AML-193 (cell line): ENCODE measurements at regions not wholly inside any gene's neighbourhood (a gene's known extent, or its start where the extent isn't known, plus 50 kb on each side); places are given as distances from the start of the nearest gene placed in this dataset.

ENCODE experiments used
- DNase-seq, 2 experiments: peaks; one replicate each; lab custom pipeline; 2025; lab: John Stamatoyannopoulos, UW

- DNase-seq = no peak
Observed at GRCh38 chr3:83740504-83740903, 1218.3 kb upstream of the CADM2 start.

- DNase-seq = no peak
Observed at GRCh38 chr3:83765956-83766355, 1192.8 kb upstream of the CADM2 start.

GRCh38 chr3:83769791-83770663 lies 1188.8 kb upstream of the CADM2 start:
- DNase-seq = no peak

GRCh38 chr3:83770664-83771402 lies 1188.0 kb upstream of the CADM2 start:
- DNase-seq = no peak

GRCh38 chr3:83802801-83803200 lies 1156.0 kb upstream of the CADM2 start:
- no peak for DNase-seq

- no peak for DNase-seq
Observed at GRCh38 chr3:83807511-83807910, 1151.3 kb upstream of the CADM2 start.

- no peak for DNase-seq
Observed at GRCh38 chr3:83813176-83813575, 1145.6 kb upstream of the CADM2 start.

- DNase-seq = no peak
Observed at GRCh38 chr3:83816653-83817052, 1142.1 kb upstream of the CADM2 start.

- DNase-seq = no peak
Observed at GRCh38 chr3:83821506-83821905, 1137.3 kb upstream of the CADM2 start.

- DNase-seq = no peak
Observed at GRCh38 chr3:83823095-83823494, 1135.7 kb upstream of the CADM2 start.

- no peak for DNase-seq
Observed at GRCh38 chr3:83835040-83835439, 1123.7 kb upstream of the CADM2 start.

- no peak for DNase-seq
Observed at GRCh38 chr3:83842511-83842910, 1116.3 kb upstream of the CADM2 start.

- no peak for DNase-seq
Observed at GRCh38 chr3:83843716-83844115, 1115.1 kb upstream of the CADM2 start.

- DNase-seq = no peak
Observed at GRCh38 chr3:83849106-83849730, 1109.6 kb upstream of the CADM2 start.

- DNase-seq = no peak
Observed at GRCh38 chr3:83863380-83863779, 1095.4 kb upstream of the CADM2 start.

- DNase-seq = no peak
Observed at GRCh38 chr3:83868909-83869567, 1089.8 kb upstream of the CADM2 start.

- DNase-seq = no peak
Observed at GRCh38 chr3:83873550-83873949, 1085.2 kb upstream of the CADM2 start.

GRCh38 chr3:83877910-83878309 lies 1080.9 kb upstream of the CADM2 start:
- no peak for DNase-seq

GRCh38 chr3:83882701-83883100 lies 1076.1 kb upstream of the CADM2 start:
- DNase-seq = no peak

- no peak for DNase-seq
Observed at GRCh38 chr3:83890039-83890762, 1068.6 kb upstream of the CADM2 start.

GRCh38 chr3:83890763-83891135 lies 1068.0 kb upstream of the CADM2 start:
- no peak for DNase-seq

GRCh38 chr3:83894223-83894622 lies 1064.6 kb upstream of the CADM2 start:
- no peak for DNase-seq
